Liver (tissue), 8 donors: ENCODE measurements at regions not wholly inside any gene's neighbourhood (a gene's known extent, or its start where the extent isn't known, plus 50 kb on each side); places are given as distances from the start of the nearest gene placed in this dataset.

Experiments used
- DNase-seq: peaks from one replicate; pipeline ENCODE4 v3.0.0-alpha.2; 2017; ENCODE audit warnings: low spot score
- H3K27ac ChIP-seq, 2 donors: one replicate each; pipeline ENCODE4 v1.7.0; 2013; ENCODE audit warnings: inconsistent platforms in 2 of 2, low read length in 2 of 2, control low read depth in 1 of 2, low read depth in 1 of 2, mild to moderate bottlenecking in 1 of 2
- H3K27me3 ChIP-seq, 4 donors: one replicate each; pipeline versions ENCODE4 v1.6.1 to v1.7.0; 2013; ENCODE audit warnings: low read length in 3 of 4, inconsistent platforms in 1 of 4, mild to moderate bottlenecking in 1 of 4, moderate library complexity in 1 of 4; ENCODE audit not compliant: control insufficient read depth in 4 of 4, insufficient read depth in 4 of 4
- H3K36me3 ChIP-seq, 4 donors: one replicate each; pipeline versions ENCODE4 v1.6.1 to v1.7.0; 2013; ENCODE audit warnings: low read length in 3 of 4, mild to moderate bottlenecking in 3 of 4, low read depth in 1 of 4, moderate library complexity in 1 of 4; ENCODE audit not compliant: control insufficient read depth in 4 of 4, insufficient read depth in 3 of 4
- H3K4me1 ChIP-seq, 4 donors: one replicate each; pipeline versions ENCODE4 v1.6.1 to v1.7.0; 2013; ENCODE audit warnings: low read length in 3 of 4, mild to moderate bottlenecking in 3 of 4, moderate library complexity in 1 of 4; ENCODE audit not compliant: control insufficient read depth in 4 of 4, insufficient read depth in 4 of 4
- H3K4me3 ChIP-seq, 3 donors: one replicate each; pipeline versions ENCODE4 v1.6.1 to v1.7.0; 2013; ENCODE audit warnings: low read length in 3 of 3, control low read depth in 1 of 3, low read depth in 1 of 3, mild to moderate bottlenecking in 1 of 3
- H3K9ac ChIP-seq, 2 donors: one replicate each; pipeline ENCODE4 v1.7.0; 2013; ENCODE audit warnings: low read length in 2 of 2, mild to moderate bottlenecking in 2 of 2, moderate library complexity in 2 of 2, control low read depth in 1 of 2, low read depth in 1 of 2
- H3K9me3 ChIP-seq, 4 donors: one replicate each; pipeline versions ENCODE4 v1.6.1 to v1.7.0; 2013; ENCODE audit warnings: low read length in 3 of 4; ENCODE audit not compliant: control insufficient read depth in 4 of 4
- EGR1 ChIP-seq, 2 donors: IDR thresholded peaks; 2 replicates each; pipeline ENCODE4 v1.6.1; 2016 to 2018; ENCODE audit warnings: antibody characterized with exemption in 2 of 2, low read depth in 2 of 2
- FOXA1 ChIP-seq: IDR thresholded peaks from 2 replicates; pipeline ENCODE4 v1.6.1; 2016; ENCODE audit warnings: antibody characterized with exemption
- FOXA2 ChIP-seq: IDR thresholded peaks from 2 replicates; pipeline ENCODE4 v1.6.1; 2016; ENCODE audit warnings: antibody characterized with exemption
- GABPA ChIP-seq, 2 donors: IDR thresholded peaks in 1 of 2; conservative IDR thresholded peaks in 1 of 2; 2 replicates each; pipeline ENCODE4 v1.6.1; 2016; ENCODE audit warnings: antibody characterized with exemption in 2 of 2, mild to moderate bottlenecking in 1 of 2, moderate library complexity in 1 of 2
- HNF4G ChIP-seq: IDR thresholded peaks from 2 replicates; pipeline ENCODE4 v1.6.1; 2016; ENCODE audit warnings: antibody characterized with exemption
- JUND ChIP-seq, 2 donors: IDR thresholded peaks; 2 replicates each; pipeline ENCODE4 v1.6.1; 2016; ENCODE audit warnings: antibody characterized with exemption in 2 of 2
- NR2F2 ChIP-seq: IDR thresholded peaks from 2 replicates; pipeline ENCODE4 v1.6.1; 2016; ENCODE audit warnings: antibody characterized with exemption
- RAD21 ChIP-seq, 2 donors: IDR thresholded peaks; 2 replicates each; pipeline ENCODE4 v1.6.1; 2016; ENCODE audit warnings: antibody characterized with exemption in 2 of 2, mild to moderate bottlenecking in 2 of 2
- RXRA ChIP-seq, 2 donors: IDR thresholded peaks; 2 replicates each; pipeline ENCODE4 v1.6.1; 2017 to 2018; ENCODE audit warnings: antibody characterized with exemption in 2 of 2, mild to moderate bottlenecking in 1 of 2
- SP1 ChIP-seq: IDR thresholded peaks from 2 replicates; pipeline ENCODE4 v1.6.1; 2018; ENCODE audit warnings: antibody characterized with exemption, mild to moderate bottlenecking
- TAF1 ChIP-seq: conservative IDR thresholded peaks from 2 replicates; pipeline ENCODE4 v1.6.1; 2016; ENCODE audit warnings: antibody characterized with exemption, mild to moderate bottlenecking
- YY1 ChIP-seq: IDR thresholded peaks from 2 replicates; pipeline ENCODE4 v1.6.1; 2016; ENCODE audit warnings: antibody characterized with exemption, mild to moderate bottlenecking
- WGBS: extraction: QIAGEN DNeasy Blood & Tissue Kit; methylation state at CpG from one replicate; pipeline ENCODE4 v1.1.7; 2013; 5-methylcytosine and 5-hydroxymethylcytosine counted together
- TF ChIP-seq, protein P1 (sequence below): IDR thresholded peaks from 2 replicates; pipeline ENCODE4 v1.6.1; 2016; ENCODE audit warnings: antibody characterized with exemption
- TF ChIP-seq, protein P2 (sequence below): IDR thresholded peaks from 2 replicates; pipeline ENCODE4 v1.6.1; 2016; ENCODE audit warnings: antibody characterized with exemption
- TF ChIP-seq, protein P3 (sequence below): fragments of 150-350 bp; IDR thresholded peaks from 2 replicates; pipeline ENCODE4 v1.5.1; 2017; ENCODE audit warnings: improper control_type of control experiment, low read depth, low read length; ENCODE audit not compliant: missing input control
- TF ChIP-seq, protein P4 (sequence below): IDR thresholded peaks from 2 replicates; pipeline ENCODE4 v1.6.1; 2016; ENCODE audit warnings: antibody characterized with exemption
- donor health status: healthy.
- donor health status: healthy.
- donor health status: healthy.
- donor health status: healthy.
- donor health status: healthy.

DNA sequence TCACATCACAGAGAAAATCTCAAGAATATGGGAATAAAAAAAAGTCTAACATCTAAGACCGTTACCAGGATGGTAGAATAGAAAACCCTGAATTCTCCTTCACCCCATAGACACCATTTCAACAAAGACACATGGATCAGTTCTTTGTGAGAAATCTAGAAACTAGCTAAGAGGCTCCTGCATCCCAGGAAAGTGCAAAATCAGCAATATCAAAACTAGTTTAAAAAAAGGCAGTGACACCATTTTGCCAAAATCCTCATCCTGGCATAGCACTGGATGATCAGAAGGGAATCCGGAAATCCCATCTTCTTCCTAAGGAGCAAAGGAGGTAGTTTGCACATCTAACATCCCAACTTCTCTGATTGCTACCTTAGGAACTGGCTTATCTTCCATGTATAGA, 88.9 kb upstream of the MAGEE2 start:
- H3K4me1 ChIP-seq: no peaks in the 10 kb centered on the region
- DNase-seq: no peak
- H3K27ac ChIP-seq: no peak overlapping the region
- 65% methylated on average over 2 of the region's 2 CpGs for WGBS
- H3K27me3 ChIP-seq: no peaks in the 10 kb centered on the region
- H3K9me3 ChIP-seq: peaks cover 0 to 4% (median 2%) of the 10 kb centered on the region in 4 donors
- no peaks in the 10 kb centered on the region for H3K36me3 ChIP-seq
- TF ChIP-seq, protein P1, sequence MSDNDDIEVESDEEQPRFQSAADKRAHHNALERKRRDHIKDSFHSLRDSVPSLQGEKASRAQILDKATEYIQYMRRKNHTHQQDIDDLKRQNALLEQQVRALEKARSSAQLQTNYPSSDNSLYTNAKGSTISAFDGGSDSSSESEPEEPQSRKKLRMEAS: no peak
- TF ChIP-seq RXRA (IDR thresholded peaks at IDR 0.05) (no peak), NR2F2 (no peak), FOXA1 (no peak), RAD21 (IDR thresholded peaks at IDR 0.05) (no peak), SP1 (no peak), TAF1 (no peak), YY1 (no peak), EGR1 (IDR thresholded peaks at IDR 0.05; ENCODE audit: low read depth in 2 of 2) (no peak), JUND (IDR thresholded peaks at IDR 0.05) (no peak), HNF4G (no peak)
- TF ChIP-seq, protein P2, sequence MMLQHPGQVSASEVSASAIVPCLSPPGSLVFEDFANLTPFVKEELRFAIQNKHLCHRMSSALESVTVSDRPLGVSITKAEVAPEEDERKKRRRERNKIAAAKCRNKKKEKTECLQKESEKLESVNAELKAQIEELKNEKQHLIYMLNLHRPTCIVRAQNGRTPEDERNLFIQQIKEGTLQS: no peak
- TF ChIP-seq, protein P3, sequence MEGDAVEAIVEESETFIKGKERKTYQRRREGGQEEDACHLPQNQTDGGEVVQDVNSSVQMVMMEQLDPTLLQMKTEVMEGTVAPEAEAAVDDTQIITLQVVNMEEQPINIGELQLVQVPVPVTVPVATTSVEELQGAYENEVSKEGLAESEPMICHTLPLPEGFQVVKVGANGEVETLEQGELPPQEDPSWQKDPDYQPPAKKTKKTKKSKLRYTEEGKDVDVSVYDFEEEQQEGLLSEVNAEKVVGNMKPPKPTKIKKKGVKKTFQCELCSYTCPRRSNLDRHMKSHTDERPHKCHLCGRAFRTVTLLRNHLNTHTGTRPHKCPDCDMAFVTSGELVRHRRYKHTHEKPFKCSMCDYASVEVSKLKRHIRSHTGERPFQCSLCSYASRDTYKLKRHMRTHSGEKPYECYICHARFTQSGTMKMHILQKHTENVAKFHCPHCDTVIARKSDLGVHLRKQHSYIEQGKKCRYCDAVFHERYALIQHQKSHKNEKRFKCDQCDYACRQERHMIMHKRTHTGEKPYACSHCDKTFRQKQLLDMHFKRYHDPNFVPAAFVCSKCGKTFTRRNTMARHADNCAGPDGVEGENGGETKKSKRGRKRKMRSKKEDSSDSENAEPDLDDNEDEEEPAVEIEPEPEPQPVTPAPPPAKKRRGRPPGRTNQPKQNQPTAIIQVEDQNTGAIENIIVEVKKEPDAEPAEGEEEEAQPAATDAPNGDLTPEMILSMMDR: no peak
- no peak overlapping the region for H3K9ac ChIP-seq
- no peak overlapping the region for H3K4me3 ChIP-seq

DNA sequence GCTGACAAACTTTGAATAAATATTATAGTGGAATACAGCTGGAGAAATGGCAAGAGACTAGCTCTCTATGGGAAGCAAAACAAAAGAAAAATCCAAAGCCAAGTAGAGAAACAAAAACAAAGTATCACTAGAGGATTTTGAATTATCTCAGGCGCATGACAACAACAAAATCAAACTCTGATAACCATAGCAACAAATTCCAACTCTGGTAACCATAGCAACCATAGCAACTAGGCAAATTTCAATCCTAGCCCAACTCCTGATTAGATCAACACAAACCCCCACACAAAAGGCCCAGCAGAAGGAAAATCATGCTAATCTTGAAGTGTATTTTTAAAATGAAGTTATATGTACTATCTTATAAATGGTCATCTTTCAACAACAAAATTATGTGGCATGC, 98.4 kb upstream of the MAGEE2 start:
- Histone ChIP-seq H3K36me3 (no peaks in the 10 kb centered on the region), H3K4me3 (no peak overlapping the region), H3K9ac (no peak overlapping the region), H3K27me3 (no peaks in the 10 kb centered on the region), H3K9me3 (no peaks in the 10 kb centered on the region), H3K27ac (no peak overlapping the region), H3K4me1 (no peaks in the 10 kb centered on the region)
- no peak for DNase-seq
- WGBS: 54% methylated on average over 1 of the region's 1 CpG
- TF ChIP-seq, protein P2: no peak
- TF ChIP-seq GABPA (IDR thresholded peaks at IDR 0.05 in 1 of 2, conservative IDR thresholded peaks at IDR 0.05 in 1 of 2) (no peak), FOXA1 (no peak)

DNA sequence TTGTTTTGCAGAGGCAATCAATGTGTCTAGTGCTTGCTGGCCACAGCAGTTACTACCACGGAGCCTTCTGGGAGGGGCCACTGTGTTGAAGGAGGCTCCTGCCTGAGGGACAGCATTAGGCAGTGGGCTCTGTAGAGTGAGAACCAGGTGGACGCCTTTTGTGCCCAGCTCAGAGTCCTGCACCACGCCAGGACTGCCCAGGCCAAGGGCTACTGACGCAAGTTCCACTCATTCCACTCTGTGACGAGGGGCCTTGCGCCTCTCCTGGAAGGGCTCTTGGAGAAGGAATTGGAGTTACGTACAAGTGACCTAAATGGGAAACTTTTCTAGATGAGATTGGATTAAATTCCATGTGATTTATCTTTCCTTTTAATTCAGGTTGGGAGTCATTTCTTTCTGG, 102.8 kb upstream of the MAGEE2 start:
- Histone ChIP-seq H3K36me3 (no peaks in the 10 kb centered on the region), H3K9me3 (no peaks in the 10 kb centered on the region), H3K27me3 (no peaks in the 10 kb centered on the region), H3K4me3 (no peak overlapping the region), H3K9ac (no peak overlapping the region), H3K4me1 (no peaks in the 10 kb centered on the region), H3K27ac (no peak overlapping the region)
- DNase-seq: no peak
- 77% methylated on average over 7 of the region's 7 CpGs for WGBS
- no peak for TF ChIP-seq SP1
- TF ChIP-seq JUND (IDR thresholded peaks at IDR 0.05): no peak
- TF ChIP-seq HNF4G: no peak
- TF ChIP-seq FOXA1: no peak
- TF ChIP-seq, protein P4, sequence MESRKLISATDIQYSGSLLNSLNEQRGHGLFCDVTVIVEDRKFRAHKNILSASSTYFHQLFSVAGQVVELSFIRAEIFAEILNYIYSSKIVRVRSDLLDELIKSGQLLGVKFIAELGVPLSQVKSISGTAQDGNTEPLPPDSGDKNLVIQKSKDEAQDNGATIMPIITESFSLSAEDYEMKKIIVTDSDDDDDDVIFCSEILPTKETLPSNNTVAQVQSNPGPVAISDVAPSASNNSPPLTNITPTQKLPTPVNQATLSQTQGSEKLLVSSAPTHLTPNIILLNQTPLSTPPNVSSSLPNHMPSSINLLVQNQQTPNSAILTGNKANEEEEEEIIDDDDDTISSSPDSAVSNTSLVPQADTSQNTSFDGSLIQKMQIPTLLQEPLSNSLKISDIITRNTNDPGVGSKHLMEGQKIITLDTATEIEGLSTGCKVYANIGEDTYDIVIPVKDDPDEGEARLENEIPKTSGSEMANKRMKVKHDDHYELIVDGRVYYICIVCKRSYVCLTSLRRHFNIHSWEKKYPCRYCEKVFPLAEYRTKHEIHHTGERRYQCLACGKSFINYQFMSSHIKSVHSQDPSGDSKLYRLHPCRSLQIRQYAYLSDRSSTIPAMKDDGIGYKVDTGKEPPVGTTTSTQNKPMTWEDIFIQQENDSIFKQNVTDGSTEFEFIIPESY: no peak
- no peak for TF ChIP-seq RXRA (IDR thresholded peaks at IDR 0.05)
- TF ChIP-seq GABPA (IDR thresholded peaks at IDR 0.05 in 1 of 2, conservative IDR thresholded peaks at IDR 0.05 in 1 of 2): no peak
- no peak for TF ChIP-seq FOXA2
- TF ChIP-seq, protein P1: no peak
- TF ChIP-seq TAF1: no peak
- no peak for TF ChIP-seq EGR1 (IDR thresholded peaks at IDR 0.05; ENCODE audit: low read depth in 2 of 2)
- TF ChIP-seq NR2F2: no peak
